ENCODE measurements at regions not wholly inside any gene's neighbourhood (a gene's known extent, or its start where the extent isn't known, plus 50 kb on each side); places are given as distances from the start of the nearest gene placed in this dataset.

GRCh38 chr18:31227497-31228229 lies 65.0 kb upstream of the DSC1 start:
- TF ChIP-seq POLR2AphosphoS5 (IDR thresholded peaks at IDR 0.05), result no peak
- TF ChIP-seq CTCF (IDR thresholded peaks at IDR 0.05; ENCODE audit: poor library complexity, severe bottlenecking), result no peak
- no peak for TF ChIP-seq SMC3 (conservative IDR thresholded peaks at IDR 0.05; ENCODE audit: poor library complexity)
- TF ChIP-seq EZH2 (IDR thresholded peaks at IDR 0.05; ENCODE audit: borderline replicate concordance, insufficient read depth, low read length, poor library complexity, severe bottlenecking), result no peak
- TF ChIP-seq MXI1 (conservative IDR thresholded peaks at IDR 0.05; ENCODE audit: poor library complexity, severe bottlenecking), result no peak
- TF ChIP-seq RAD21 (conservative IDR thresholded peaks at IDR 0.05), result no peak
- TF ChIP-seq EP300 (conservative IDR thresholded peaks at IDR 0.05; ENCODE audit: poor library complexity, severe bottlenecking), result no peak
- no peak for TF ChIP-seq REST (IDR thresholded peaks at IDR 0.05; ENCODE audit: borderline replicate concordance)
- no peak for TF ChIP-seq TAF1 (IDR thresholded peaks at IDR 0.05; ENCODE audit: low read depth)
- Histone ChIP-seq H3K9me3 (ENCODE audit: low read length) (no peaks in the 10 kb centered on the region), H3K79me2 (replicated peaks; ENCODE audit: insufficient read depth, low read length) (no peaks in the 10 kb centered on the region), H3K27ac (ENCODE audit: low read length) (no peak overlapping the region), H2AFZ (ENCODE audit: low read depth, low read length) (no peak overlapping the region), H3K4me3 (ENCODE audit: low read length) (no peak overlapping the region), H4K20me1 (ENCODE audit: insufficient read depth) (no peaks in the 10 kb centered on the region), H3K9ac (ENCODE audit: low read length) (no peak overlapping the region), H3K27me3 (ENCODE audit: insufficient read depth, low read depth, low read length) (no peaks in the 10 kb centered on the region), H3F3A (ENCODE audit: insufficient read depth, low read length, poor library complexity, severe bottlenecking) (no peaks in the 10 kb centered on the region), H3K9me2 (ENCODE audit: insufficient read depth, low read length) (no peaks in the 10 kb centered on the region), H3K36me3 (ENCODE audit: insufficient read depth, low read length) (no peaks in the 10 kb centered on the region), H3K4me2 (ENCODE audit: low read length) (no peak overlapping the region)

GRCh38 chr18:31229829-31230228 lies 67.2 kb upstream of the DSC1 start:
- Histone ChIP-seq H3K36me3 (ENCODE audit: insufficient read depth, low read length) (no peaks in the 10 kb centered on the region), H3K9me2 (ENCODE audit: insufficient read depth, low read length) (no peaks in the 10 kb centered on the region), H3K79me2 (replicated peaks; ENCODE audit: insufficient read depth, low read length) (no peaks in the 10 kb centered on the region), H3K27me3 (ENCODE audit: insufficient read depth, low read depth, low read length) (no peaks in the 10 kb centered on the region), H3K27ac (ENCODE audit: low read length) (no peak overlapping the region), H3F3A (ENCODE audit: insufficient read depth, low read length, poor library complexity, severe bottlenecking) (no peaks in the 10 kb centered on the region), H2AFZ (ENCODE audit: low read depth, low read length) (no peak overlapping the region), H3K9me3 (ENCODE audit: low read length) (no peaks in the 10 kb centered on the region), H3K4me3 (ENCODE audit: low read length) (no peak overlapping the region), H4K20me1 (ENCODE audit: insufficient read depth) (no peaks in the 10 kb centered on the region), H3K4me2 (ENCODE audit: low read length) (no peak overlapping the region), H3K9ac (ENCODE audit: low read length) (no peak overlapping the region)
- TF ChIP-seq RAD21 (conservative IDR thresholded peaks at IDR 0.05), result no peak
